Large intestine (tissue), 3 donors: ENCODE measurements at regions not wholly inside any gene's neighbourhood (a gene's known extent, or its start where the extent isn't known, plus 50 kb on each side); places are given as distances from the start of the nearest gene placed in this dataset.

Source experiments
- DNase-seq, 2 donors: peaks; one replicate each; pipeline versions ENCODE4 v3.0.0 to v3.0.0-alpha.2; 2013
- H3K27ac ChIP-seq: one replicate; pipeline ENCODE4 v1.5.1; 2013; ENCODE audit warnings: low read length
- H3K27me3 ChIP-seq: 2 replicates; pipeline ENCODE4 v1.6.1; 2013; ENCODE audit warnings: low read length; ENCODE audit not compliant: control insufficient read depth, insufficient read depth
- H3K36me3 ChIP-seq: 2 replicates; pipeline ENCODE4 v1.6.1; 2013; ENCODE audit warnings: low read length; ENCODE audit not compliant: control insufficient read depth, insufficient read depth
- H3K4me1 ChIP-seq: one replicate; pipeline ENCODE4 v1.6.1; 2013; ENCODE audit warnings: low read length; ENCODE audit not compliant: control insufficient read depth, insufficient read depth
- H3K4me3 ChIP-seq: one replicate; pipeline ENCODE4 v1.5.1; 2013; ENCODE audit warnings: low read length
- H3K9me3 ChIP-seq: one replicate; pipeline ENCODE4 v1.6.1; 2013; ENCODE audit warnings: mild to moderate bottlenecking, low read depth, low read length, moderate library complexity; ENCODE audit not compliant: control insufficient read depth
- WGBS: methylation state at CpG from one replicate; pipeline ENCODE4 v1.1.5; 2013; ENCODE audit warnings: low lambda C conversion rate; ENCODE audit not compliant: insufficient coverage; 5-methylcytosine and 5-hydroxymethylcytosine counted together

DNA sequence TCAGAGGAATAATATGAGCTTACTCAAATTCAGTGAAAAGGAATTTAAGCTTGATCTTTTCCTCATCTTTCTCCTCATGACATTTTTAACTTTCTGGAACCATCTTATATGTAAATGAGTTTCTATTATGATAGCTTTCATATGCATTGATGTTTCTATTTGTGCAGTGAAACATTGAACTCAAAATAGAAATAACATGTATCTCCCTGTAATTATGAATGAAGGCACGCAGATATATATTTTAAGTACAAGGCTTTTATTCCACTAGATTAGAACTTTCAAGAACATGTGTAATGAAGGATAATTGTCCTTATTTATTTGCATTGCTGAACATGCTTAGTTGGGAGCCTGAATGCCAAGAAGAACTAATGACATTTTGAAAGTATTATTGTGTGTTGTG lies 1391.7 kb upstream of the MIR17HG start:
- Histone ChIP-seq H3K4me3 (no peak overlapping the region), H3K36me3 (no peaks in the 10 kb centered on the region), H3K4me1 (no peaks in the 10 kb centered on the region), H3K27ac (no peak overlapping the region), H3K9me3 (no peaks in the 10 kb centered on the region), H3K27me3 (no peaks in the 10 kb centered on the region)
- 100% methylated on average over 1 of the region's 1 CpG for WGBS
- DNase-seq, result no peak

DNA sequence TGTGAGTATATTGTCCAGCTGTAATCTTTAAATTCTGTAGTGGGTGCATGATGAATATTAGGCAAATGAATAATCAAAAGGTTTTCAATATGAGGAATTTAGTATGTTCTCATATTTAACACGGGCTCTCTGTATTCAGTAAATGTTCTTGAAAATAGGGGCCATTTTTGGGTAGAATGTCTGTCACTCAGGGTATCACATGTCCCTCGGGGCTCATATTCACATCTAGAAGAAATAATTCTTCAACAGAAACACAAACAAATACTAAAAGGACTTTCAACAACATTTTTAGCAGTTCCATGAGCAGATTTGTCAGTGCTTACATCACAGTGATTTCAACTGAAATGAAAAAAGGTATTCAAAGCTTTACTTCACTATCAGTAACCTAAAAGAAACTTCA lies 1388.4 kb upstream of the MIR17HG start:
- Histone ChIP-seq H3K27ac (no peak overlapping the region), H3K4me3 (no peak overlapping the region), H3K4me1 (no peaks in the 10 kb centered on the region), H3K36me3 (no peaks in the 10 kb centered on the region), H3K27me3 (no peaks in the 10 kb centered on the region), H3K9me3 (no peaks in the 10 kb centered on the region)
- DNase-seq, result no peak
- WGBS, result 80% methylated on average over 1 of the region's 2 CpGs

DNA sequence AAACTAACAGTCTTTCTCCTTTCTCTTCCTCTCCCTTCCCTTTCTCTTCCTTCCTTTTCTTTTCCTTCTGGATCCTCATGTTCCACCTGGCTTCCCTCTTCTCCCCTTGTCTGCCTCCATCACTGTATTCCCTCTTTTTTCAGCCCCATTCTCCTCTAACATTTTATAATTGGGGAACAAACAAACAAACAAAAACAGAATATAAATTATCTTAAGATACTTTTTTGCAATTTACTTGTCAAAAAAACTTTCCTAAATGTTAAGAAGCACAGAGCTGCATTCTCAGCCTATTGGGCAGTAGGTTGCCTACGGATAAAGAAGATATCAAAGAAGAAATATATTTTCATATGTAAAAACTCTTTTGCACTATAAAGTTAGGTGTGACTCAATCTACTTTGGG lies 1382.2 kb upstream of the MIR17HG start:
- Histone ChIP-seq H3K36me3 (no peaks in the 10 kb centered on the region), H3K4me1 (no peaks in the 10 kb centered on the region), H3K4me3 (no peak overlapping the region), H3K27ac (no peak overlapping the region), H3K27me3 (no peaks in the 10 kb centered on the region), H3K9me3 (no peaks in the 10 kb centered on the region)
- no CpG with 5 or more reads among the region's 1 CpG for WGBS
- no peak for DNase-seq

DNA sequence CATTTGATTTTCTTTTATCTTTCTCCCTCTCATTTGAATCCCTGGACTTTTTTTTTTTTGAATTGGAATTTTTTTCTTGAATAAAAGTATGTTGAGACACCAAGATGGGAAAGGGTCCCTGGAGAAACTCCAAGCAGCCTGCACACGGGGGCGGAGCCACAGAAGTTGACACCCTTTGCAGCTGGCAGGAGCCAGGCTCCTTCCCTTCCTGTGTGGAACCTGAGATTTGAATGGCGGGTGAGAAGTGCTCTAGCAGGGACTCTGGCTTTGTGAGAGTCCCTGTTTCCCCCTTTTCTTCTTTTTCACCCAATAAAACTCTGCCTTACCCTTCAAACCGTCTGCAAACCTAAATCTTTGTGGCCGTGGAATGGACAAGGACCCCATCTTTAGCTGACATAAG lies 1381.0 kb upstream of the MIR17HG start:
- Histone ChIP-seq H3K27me3 (no peaks in the 10 kb centered on the region), H3K4me3 (no peak overlapping the region), H3K9me3 (no peaks in the 10 kb centered on the region), H3K27ac (no peak overlapping the region), H3K36me3 (no peaks in the 10 kb centered on the region), H3K4me1 (no peaks in the 10 kb centered on the region)
- 92% methylated on average over 2 of the region's 5 CpGs for WGBS
- DNase-seq, result no peak

DNA sequence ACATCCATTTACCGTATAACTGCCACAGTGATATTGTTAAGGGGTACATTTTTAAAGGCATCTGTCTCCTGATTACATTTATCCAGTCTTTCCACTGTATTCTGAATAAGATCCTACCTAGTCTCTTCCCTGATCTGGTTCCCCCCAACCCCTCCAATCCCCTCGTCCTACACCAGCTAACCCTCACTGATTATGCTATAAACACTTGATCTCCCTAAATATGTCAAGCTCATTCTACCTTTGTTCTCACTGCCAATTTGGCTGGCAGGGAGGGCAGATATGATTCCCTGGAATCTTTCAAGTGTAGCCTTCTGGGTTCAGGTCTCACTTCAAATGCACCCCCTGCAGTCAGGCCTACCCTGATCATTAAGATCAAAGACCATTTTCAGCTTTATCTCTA lies 1379.8 kb upstream of the MIR17HG start:
- WGBS, result 100% methylated on average over 1 of the region's 2 CpGs
- Histone ChIP-seq H3K27me3 (no peaks in the 10 kb centered on the region), H3K4me3 (no peak overlapping the region), H3K4me1 (no peaks in the 10 kb centered on the region), H3K9me3 (no peaks in the 10 kb centered on the region), H3K36me3 (no peaks in the 10 kb centered on the region), H3K27ac (no peak overlapping the region)
- DNase-seq, result no peak

DNA sequence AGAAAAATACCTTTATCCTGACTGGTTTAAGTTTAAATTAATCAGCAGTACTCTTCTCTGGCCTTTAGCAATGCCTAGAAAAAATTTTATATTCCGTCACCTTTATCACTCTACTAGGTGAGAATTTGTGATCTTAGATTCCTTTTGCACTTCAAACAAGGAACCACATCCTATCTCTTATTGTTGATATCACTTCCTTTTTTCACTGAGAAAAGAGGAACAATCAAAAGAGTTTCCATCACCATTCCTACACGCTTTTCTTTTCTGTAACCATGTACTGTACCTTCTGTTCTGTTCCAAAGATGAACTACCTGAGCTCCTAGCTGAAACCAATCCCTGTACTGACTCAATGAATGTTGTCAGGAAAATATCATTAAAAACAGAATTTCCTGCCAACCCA lies 1379.0 kb upstream of the MIR17HG start:
- Histone ChIP-seq H3K9me3 (no peaks in the 10 kb centered on the region), H3K36me3 (no peaks in the 10 kb centered on the region), H3K27ac (no peak overlapping the region), H3K4me3 (no peak overlapping the region), H3K4me1 (no peaks in the 10 kb centered on the region), H3K27me3 (no peaks in the 10 kb centered on the region)
- DNase-seq, result no peak
- 100% methylated on average over 1 of the region's 2 CpGs for WGBS

DNA sequence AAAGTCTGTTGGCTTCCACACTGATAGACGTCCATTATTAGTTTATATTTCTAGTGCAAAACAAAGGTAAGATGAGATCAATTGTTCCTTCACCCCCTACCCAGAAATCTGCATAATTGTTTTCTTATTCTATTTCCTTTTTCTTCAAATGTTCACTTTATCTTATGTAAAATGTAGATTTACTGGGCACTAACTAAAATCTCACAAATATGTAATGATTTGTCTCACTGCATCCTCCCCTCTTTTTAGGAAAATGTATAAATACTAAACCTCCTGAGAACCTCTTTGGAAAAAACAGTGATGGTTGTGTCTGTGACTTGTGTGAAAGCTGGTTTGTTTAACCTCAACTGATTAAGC lies 1377.2 kb upstream of the MIR17HG start:
- H3K27ac ChIP-seq, result no peak overlapping the region
- no peaks in the 10 kb centered on the region for H3K9me3 ChIP-seq
- no peaks in the 10 kb centered on the region for H3K36me3 ChIP-seq
- 83% methylated on average over 1 of the region's 1 CpG for WGBS
- no peak for DNase-seq
- H3K27me3 ChIP-seq, result no peaks in the 10 kb centered on the region
- H3K4me1 ChIP-seq, result no peaks in the 10 kb centered on the region
- no peak overlapping the region for H3K4me3 ChIP-seq

DNA sequence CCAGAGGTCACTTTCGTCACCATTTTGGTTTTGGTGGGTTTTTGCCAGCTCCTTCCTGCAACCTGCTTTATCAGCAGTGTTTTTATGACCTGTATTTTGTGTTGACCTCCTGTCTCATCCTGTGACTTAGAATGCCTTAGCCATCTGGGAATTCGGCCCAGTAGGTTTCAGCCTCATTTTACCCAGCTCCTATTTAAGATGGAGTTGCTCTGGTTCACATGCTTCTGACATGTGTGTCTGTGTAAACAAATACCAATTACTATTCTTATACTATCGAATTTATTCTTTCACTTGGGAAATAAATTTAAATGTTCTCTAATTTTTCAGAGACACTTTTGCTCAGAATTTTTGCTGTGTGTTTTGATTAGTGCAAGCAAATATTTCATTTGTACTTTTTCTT lies 1370.3 kb upstream of the MIR17HG start:
- DNase-seq, result no peak
- WGBS, result 83% methylated on average over 2 of the region's 3 CpGs
- no peaks in the 10 kb centered on the region for H3K27me3 ChIP-seq
- H3K9me3 ChIP-seq, result no peaks in the 10 kb centered on the region
- H3K4me1 ChIP-seq, result no peaks in the 10 kb centered on the region
- no peaks in the 10 kb centered on the region for H3K36me3 ChIP-seq
- H3K4me3 ChIP-seq, result no peak overlapping the region
- no peak overlapping the region for H3K27ac ChIP-seq

DNA sequence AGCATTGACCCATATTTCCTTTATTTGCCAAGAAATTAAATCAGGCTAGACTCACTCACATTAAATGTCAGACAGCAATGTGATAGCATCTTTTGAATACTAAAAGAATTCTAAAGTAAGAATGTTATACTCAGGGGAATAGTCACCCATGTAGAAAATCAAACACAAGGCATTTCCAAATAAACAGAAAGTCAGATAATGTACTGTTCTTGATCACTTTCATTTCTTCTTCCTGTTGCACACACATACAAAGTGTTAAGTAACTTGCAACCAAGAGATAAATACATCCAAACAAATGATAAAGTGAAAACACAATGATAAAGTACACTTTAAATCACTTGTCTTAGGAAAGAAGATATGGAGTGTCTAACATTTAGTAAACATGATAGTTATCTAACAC lies 1366.6 kb upstream of the MIR17HG start:
- no peak for DNase-seq
- no peaks in the 10 kb centered on the region for H3K9me3 ChIP-seq
- no peaks in the 10 kb centered on the region for H3K27me3 ChIP-seq
- H3K4me1 ChIP-seq, result no peaks in the 10 kb centered on the region
- H3K4me3 ChIP-seq, result no peak overlapping the region
- no peaks in the 10 kb centered on the region for H3K36me3 ChIP-seq
- H3K27ac ChIP-seq, result no peak overlapping the region

DNA sequence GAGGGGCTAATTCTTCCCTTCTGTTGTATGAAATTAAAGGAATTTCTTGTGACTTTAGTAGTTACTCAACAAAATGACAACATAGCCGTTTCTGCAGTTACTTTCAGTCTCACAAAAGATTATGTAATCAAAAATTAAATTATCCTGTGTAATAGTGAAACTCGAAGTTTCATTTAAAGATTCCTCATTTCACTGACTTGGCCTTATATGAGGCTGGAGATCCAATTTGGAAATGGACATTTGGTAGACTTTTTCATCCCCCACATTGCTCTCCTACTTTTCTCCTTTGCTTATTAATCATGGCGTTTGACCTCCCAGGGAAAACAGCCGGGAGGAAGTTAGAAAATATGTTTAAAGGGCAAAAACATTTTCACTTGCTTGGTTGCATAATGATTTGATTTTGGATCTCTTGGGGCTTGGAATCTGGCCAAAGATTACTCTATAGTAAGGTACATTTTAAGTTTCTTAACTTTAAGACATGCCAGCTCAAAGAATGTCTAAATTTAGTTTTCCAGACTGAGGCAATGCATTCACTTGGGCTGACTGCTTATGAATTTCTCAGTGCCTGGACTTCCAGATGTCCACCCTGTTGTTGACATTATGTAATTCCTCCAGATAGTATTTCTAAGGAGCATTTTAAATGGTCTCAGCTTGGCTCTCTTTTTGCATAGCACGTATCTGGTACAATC lies 1364.9 kb upstream of the MIR17HG start:
- DNase-seq, result no peak
- Histone ChIP-seq H3K27ac (no peak overlapping the region), H3K4me1 (no peaks in the 10 kb centered on the region), H3K36me3 (no peaks in the 10 kb centered on the region), H3K4me3 (no peak overlapping the region), H3K9me3 (no peaks in the 10 kb centered on the region), H3K27me3 (no peaks in the 10 kb centered on the region)
- 100% methylated on average over 1 of the region's 5 CpGs for WGBS

DNA sequence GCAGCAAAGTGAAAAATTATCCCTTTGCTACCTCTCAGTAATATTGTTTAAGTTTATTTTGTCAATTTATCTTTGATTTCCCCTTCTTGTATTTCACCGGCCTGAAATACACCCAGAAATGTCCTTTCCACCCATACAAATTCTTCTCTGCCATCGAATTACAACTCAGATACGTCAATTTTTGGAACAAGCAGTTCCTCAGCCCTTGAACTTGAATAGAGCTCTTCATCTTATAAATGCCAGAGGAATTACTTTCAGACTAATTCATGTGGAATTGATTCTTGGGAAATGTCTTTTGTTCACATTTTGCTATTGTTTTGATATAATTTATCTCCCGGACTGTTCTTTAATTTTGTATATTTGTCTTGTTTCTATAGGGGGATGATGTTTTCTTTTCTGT lies 1359.3 kb upstream of the MIR17HG start:
- WGBS, result 86% methylated on average over 3 of the region's 4 CpGs
- no peaks in the 10 kb centered on the region for H3K9me3 ChIP-seq
- H3K36me3 ChIP-seq, result no peaks in the 10 kb centered on the region
- no peaks in the 10 kb centered on the region for H3K4me1 ChIP-seq
- H3K4me3 ChIP-seq, result no peak overlapping the region
- H3K27me3 ChIP-seq, result no peaks in the 10 kb centered on the region
- no peak for DNase-seq
- no peak overlapping the region for H3K27ac ChIP-seq
